Endothelial cell of umbilical vein (primary cell): ENCODE measurements at regions not wholly inside any gene's neighbourhood (a gene's known extent, or its start where the extent isn't known, plus 50 kb on each side); places are given as distances from the start of the nearest gene placed in this dataset.

Source experiments
- BruUV-seq: library from RNA; stranded (reverse); fragments of 400-500 nt; replicated peaks from 2 replicates; lab custom pipeline; 2021; lab: Mats Ljungman, UMichigan
- CTCF ChIA-PET: fragments of 300-600, 350-600 bp; sonication (Branson Sonifier 250); formaldehyde crosslinking; loops from one replicate; lab custom pipeline; 2021; ENCODE audit warnings: antibody characterized with exemption, inconsistent platforms; lab: Charles Lee
- POLR2A ChIA-PET: fragments of 300-600, 350-600 bp; sonication (Branson Sonifier 250); formaldehyde crosslinking; loops from one replicate; lab custom pipeline; 2021; ENCODE audit warnings: antibody characterized with exemption, inconsistent platforms; lab: Charles Lee
- DNase-seq: peaks from one replicate; pipeline ENCODE4 v3.0.0-alpha.2; 2011; ENCODE audit warnings: low read depth, low spot score
- FAIRE-seq: peaks from 2 replicates; lab custom pipeline; 2011; peaks lifted over from hg19 to GRCh38; lab: Jason Lieb, UNC
- H2AFZ ChIP-seq: 2 replicates; pipeline ENCODE4 v1.6.0; 2012; ENCODE audit warnings: low read depth, low read length, control low read depth, inconsistent platforms
- H3K27ac ChIP-seq: 2 replicates; pipeline ENCODE4 v1.5.1; 2011; ENCODE audit warnings: low read depth, mild to moderate bottlenecking, control low read depth, low read length, moderate library complexity; ENCODE audit not compliant: insufficient read depth
- H3K27me3 ChIP-seq, 2 experiments: 2 replicates each; pipeline versions ENCODE4 v1.6.0 to v1.6.1; 2011; ENCODE audit warnings: low read length in 2 of 2, mixed read lengths in 1 of 2; ENCODE audit not compliant: control insufficient read depth in 2 of 2, insufficient read depth in 2 of 2
- H3K36me3 ChIP-seq, 2 experiments: 2 replicates in 1 of 2; 3 replicates in 1 of 2; pipeline ENCODE4 v1.5.1; 2011; ENCODE audit warnings: low read length in 2 of 2, mild to moderate bottlenecking in 1 of 2, moderate library complexity in 1 of 2; ENCODE audit not compliant: control insufficient read depth in 2 of 2, insufficient read depth in 2 of 2; ENCODE audit errors: extremely low read depth in 1 of 2
- H3K4me1 ChIP-seq: 3 replicates; pipeline ENCODE4 v1.5.1; 2011; ENCODE audit warnings: mild to moderate bottlenecking, low read length; ENCODE audit not compliant: control insufficient read depth, insufficient read depth; ENCODE audit errors: extremely low read depth
- H3K4me2 ChIP-seq: 2 replicates; pipeline ENCODE4 v1.6.1; 2011; ENCODE audit warnings: low read length, control low read depth, mixed read lengths; ENCODE audit not compliant: insufficient read depth
- H3K4me3 ChIP-seq, 3 experiments: fragments of 200-600 bp in 1 of 3; sonication (generic), shearing (Covaris generic) in 1 of 3; replicated peaks in 1 of 3; 2 replicates each; pipeline ENCODE4 v1.5.1; 2011 to 2016; ENCODE audit warnings: control low read depth in 3 of 3, low read length in 3 of 3, mild to moderate bottlenecking in 2 of 3, inconsistent platforms in 1 of 3, low read depth in 1 of 3, moderate library complexity in 1 of 3; ENCODE audit not compliant: insufficient read depth in 1 of 3
- H3K79me2 ChIP-seq: 2 replicates; pipeline ENCODE4 v1.6.0; 2012; ENCODE audit warnings: low read length, inconsistent platforms; ENCODE audit not compliant: control insufficient read depth, insufficient read depth
- H3K9ac ChIP-seq: replicated peaks from 2 replicates; pipeline ENCODE3; 2011; ENCODE audit warnings: low read length, control low read depth; ENCODE audit not compliant: insufficient read depth; ENCODE audit errors: extremely low read depth
- H3K9me1 ChIP-seq: replicated peaks from 3 replicates; pipeline ENCODE4 v1.6.0; 2011; ENCODE audit warnings: mild to moderate bottlenecking, low read length; ENCODE audit not compliant: control insufficient read depth, insufficient read depth; ENCODE audit errors: extremely low read depth
- H3K9me3 ChIP-seq: replicated peaks from 2 replicates; pipeline ENCODE4 v1.5.1; 2012; ENCODE audit warnings: low read length, inconsistent platforms; ENCODE audit not compliant: control insufficient read depth, insufficient read depth
- H4K20me1 ChIP-seq: replicated peaks from 2 replicates; pipeline ENCODE3; 2011; ENCODE audit warnings: mild to moderate bottlenecking, low read length; ENCODE audit not compliant: control insufficient read depth, insufficient read depth; ENCODE audit errors: extremely low read depth
- CTCF ChIP-seq, 2 donors: IDR thresholded peaks; 1 replicate in 1 of 2; 2 replicates in 1 of 2; pipeline ENCODE4 v1.5.1; 2011; ENCODE audit warnings: low read length in 2 of 2, mild to moderate bottlenecking in 2 of 2, moderate library complexity in 2 of 2, control low read depth in 1 of 2, inconsistent platforms in 1 of 2, low read depth in 1 of 2; ENCODE audit not compliant: insufficient read depth in 1 of 2; ENCODE audit errors: extremely low read depth in 1 of 2
- EZH2 ChIP-seq: IDR thresholded peaks from 2 replicates; pipeline ENCODE4 v1.6.1; 2012; ENCODE audit warnings: borderline replicate concordance, low read depth, mild to moderate bottlenecking, moderate library complexity, low read length, inconsistent platforms; ENCODE audit not compliant: severe bottlenecking
- FOS ChIP-seq: IDR thresholded peaks from 2 replicates; pipeline ENCODE4 v1.6.1; 2011; ENCODE audit warnings: mild to moderate bottlenecking, low read length, moderate library complexity, borderline replicate concordance; ENCODE audit not compliant: insufficient read depth
- GATA2 ChIP-seq: IDR thresholded peaks from 2 replicates; pipeline ENCODE4 v1.7.0; 2011; ENCODE audit warnings: low read depth, mild to moderate bottlenecking, moderate library complexity, mixed read lengths, low read length; ENCODE audit not compliant: insufficient read length, insufficient read depth
- JUN ChIP-seq: IDR thresholded peaks from 2 replicates; pipeline ENCODE4 v1.6.1; 2011; ENCODE audit warnings: borderline replicate concordance, low read depth; ENCODE audit not compliant: insufficient read length, insufficient read depth
- MAX ChIP-seq: IDR thresholded peaks from 2 replicates; pipeline ENCODE4 v1.6.1; 2011; ENCODE audit not compliant: insufficient read depth, insufficient read length
- MYC ChIP-seq: IDR thresholded peaks from one replicate; pipeline ENCODE4 v1.6.1; 2011; ENCODE audit warnings: mild to moderate bottlenecking, low read depth, low read length
- POLR2A ChIP-seq: IDR thresholded peaks from 2 replicates; pipeline ENCODE4 v1.6.1; 2012; ENCODE audit warnings: low read depth, mild to moderate bottlenecking, control low read depth, low read length
- POLR2AphosphoS5 ChIP-seq: IDR thresholded peaks from 2 replicates; pipeline ENCODE4 v1.6.1; 2012; ENCODE audit warnings: low read depth, mild to moderate bottlenecking, control low read depth, low read length, moderate library complexity; ENCODE audit not compliant: insufficient read depth
- dilution Hi-C: fragments of 300-500 bp; cut with MboI; formaldehyde crosslinking; loops from one replicate; pipeline ENCODE4 v1.15.0; 2019; ENCODE audit warnings: low sequenced_read_pairs; ENCODE audit not compliant: extremely low pct_ligation_motif_present
- intact Hi-C: fragments of 100-400 bp; cut with micrococcal nuclease; formaldehyde crosslinking; loops from one replicate; pipeline ENCODE4 v1.10.0; 2022

- Histone ChIP-seq H3K27me3 (no peaks in the 10 kb centered on the region), H2AFZ (no peak overlapping the region), H3K4me3 (no peak overlapping the region), H3K4me2 (no peak overlapping the region), H3K36me3 (no peaks in the 10 kb centered on the region), H3K9ac (no peak overlapping the region), H3K9me1 (no peaks in the 10 kb centered on the region), H3K27ac (no peak overlapping the region), H3K9me3 (no peaks in the 10 kb centered on the region), H3K79me2 (no peaks in the 10 kb centered on the region), H4K20me1 (no peaks in the 10 kb centered on the region), H3K4me1 (peaks cover 13% of the 10 kb centered on the region)
- ChIA-PET POLR2A (no interaction called here), CTCF (interaction anchor here (3.0 kb wide), 1 partner anchor 14 kb away, joined by 10 read pairs; no protein-coding TSS in a partner anchor)
- no peak for DNase-seq
- intact Hi-C loops (no loop called here), dilution Hi-C loops (no loop called here)
- BruUV-seq, result no TSS peak
- no peak for TF ChIP-seq CTCF (IDR thresholded peaks at IDR 0.05; ENCODE audit: extremely low read depth in 1 of 2, insufficient read depth in 1 of 2, low read depth in 1 of 2, low read length in 2 of 2)
- no peak for TF ChIP-seq EZH2
- TF ChIP-seq JUN, result no peak
- TF ChIP-seq MYC, result no peak
- TF ChIP-seq POLR2AphosphoS5, result no peak
- no peak for TF ChIP-seq MAX
- TF ChIP-seq GATA2, result no peak
- TF ChIP-seq POLR2A, result no peak
- no peak for TF ChIP-seq FOS
- FAIRE-seq, result no peak
These were observed 182.1 kb upstream of the ACTBL2 start for GRCh38 chr5:57664700-57665099.
